22Rv1 (cell line): ENCODE measurements at regions not wholly inside any gene's neighbourhood (a gene's known extent, or its start where the extent isn't known, plus 50 kb on each side); places are given as distances from the start of the nearest gene placed in this dataset.

ENCODE experiments used
- H3K27ac ChIP-seq: fragments of 450-650 bp; 2 replicates; pipeline ENCODE4 v1.5.1; 2017
- CTCF ChIP-seq: fragments of 450-650 bp; IDR thresholded peaks from 2 replicates; pipeline ENCODE4 v1.5.1; 2017; ENCODE audit warnings: mild to moderate bottlenecking
- ZFX ChIP-seq: fragments of 450-650 bp; IDR thresholded peaks from 2 replicates; pipeline ENCODE4 v1.6.1; 2017; ENCODE audit warnings: antibody characterized with exemption, borderline replicate concordance

- H3K27ac ChIP-seq = no peak overlapping the region
- TF ChIP-seq ZFX = no peak
- no peak for TF ChIP-seq CTCF
These were observed 74.4 kb downstream of the METRNL start for GRCh38 chr17:83153681-83154310.

- H3K27ac ChIP-seq = no peak overlapping the region
- TF ChIP-seq CTCF (no peak), ZFX (no peak)
These were observed 75.1 kb downstream of the METRNL start for GRCh38 chr17:83154311-83155127.

GRCh38 chr17:83155128-83156121 is 76.0 kb downstream of the METRNL start:
- H3K27ac ChIP-seq = no peak overlapping the region
- TF ChIP-seq CTCF (no peak), ZFX (no peak)

GRCh38 chr17:83156408-83156807 is 77.0 kb downstream of the METRNL start:
- H3K27ac ChIP-seq = no peak overlapping the region
- TF ChIP-seq CTCF (no peak), ZFX (no peak)

- H3K27ac ChIP-seq = no peak overlapping the region
- TF ChIP-seq CTCF (no peak), ZFX (no peak)
These were observed 80.0 kb downstream of the METRNL start for GRCh38 chr17:83159204-83160049.

GRCh38 chr17:83160443-83161297 is 81.3 kb downstream of the METRNL start:
- H3K27ac ChIP-seq = no peak overlapping the region
- TF ChIP-seq ZFX (no peak), CTCF (no peak)
